PFSK-1 (cell line): ENCODE measurements at regions not wholly inside any gene's neighbourhood (a gene's known extent, or its start where the extent isn't known, plus 50 kb on each side); places are given as distances from the start of the nearest gene placed in this dataset.

Experiments
- FOXP2 ChIP-seq: optimal IDR thresholded peaks from 2 replicates; pipeline ENCODE3; 2011; ENCODE audit warnings: borderline replicate concordance, control low read depth, inconsistent platforms; ENCODE audit not compliant: insufficient read depth; ENCODE audit errors: extremely low read length, extremely low read depth
- POLR2AphosphoS5 ChIP-seq: IDR thresholded peaks from 2 replicates; pipeline ENCODE4 v1.6.1; 2012; ENCODE audit warnings: low read depth, mild to moderate bottlenecking, control low read depth, low read length, moderate library complexity
- SIN3A ChIP-seq: IDR thresholded peaks from 2 replicates; pipeline ENCODE4 v1.6.1; 2012; ENCODE audit warnings: mild to moderate bottlenecking, low read length, moderate library complexity, borderline replicate concordance; ENCODE audit not compliant: insufficient read depth
- TAF1 ChIP-seq: IDR thresholded peaks from 2 replicates; pipeline ENCODE4 v1.6.1; 2012; ENCODE audit warnings: low read length, control low read depth, borderline replicate concordance; ENCODE audit not compliant: insufficient read depth
- TF ChIP-seq, protein P1 (sequence below), 2 experiments: IDR thresholded peaks; 2 replicates each; pipeline versions ENCODE4 v1.6.1 to v1.8.0; 2011 to 2012; ENCODE audit warnings: low read depth in 2 of 2, low read length in 2 of 2, control low read depth in 1 of 2, inconsistent platforms in 1 of 2, mild to moderate bottlenecking in 1 of 2, moderate library complexity in 1 of 2; ENCODE audit not compliant: insufficient read depth in 1 of 2

DNA sequence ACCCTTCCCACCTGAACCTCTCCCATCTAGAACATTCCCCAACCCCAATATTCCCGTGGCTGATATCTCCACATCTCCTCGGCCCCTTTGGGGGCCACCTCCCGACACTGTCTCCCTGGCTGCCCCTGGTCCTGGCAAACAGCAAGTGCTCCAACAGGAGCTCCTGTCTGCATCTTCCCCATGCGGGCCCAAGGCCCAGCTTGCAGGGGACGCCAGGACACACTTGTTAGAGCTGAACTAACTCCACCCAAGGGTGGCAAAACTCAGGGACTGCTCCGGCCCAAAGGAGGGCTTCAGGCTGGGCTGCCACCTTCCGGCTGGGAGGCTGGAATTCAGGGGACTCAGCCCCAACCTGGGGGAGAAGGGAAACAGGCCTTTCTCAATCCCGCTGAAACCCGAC lies 106.6 kb downstream of the NCOR2 start:
- TF ChIP-seq POLR2AphosphoS5 (no peak), FOXP2 (no peak), TAF1 (no peak), SIN3A (no peak)
- TF ChIP-seq, protein P1, sequence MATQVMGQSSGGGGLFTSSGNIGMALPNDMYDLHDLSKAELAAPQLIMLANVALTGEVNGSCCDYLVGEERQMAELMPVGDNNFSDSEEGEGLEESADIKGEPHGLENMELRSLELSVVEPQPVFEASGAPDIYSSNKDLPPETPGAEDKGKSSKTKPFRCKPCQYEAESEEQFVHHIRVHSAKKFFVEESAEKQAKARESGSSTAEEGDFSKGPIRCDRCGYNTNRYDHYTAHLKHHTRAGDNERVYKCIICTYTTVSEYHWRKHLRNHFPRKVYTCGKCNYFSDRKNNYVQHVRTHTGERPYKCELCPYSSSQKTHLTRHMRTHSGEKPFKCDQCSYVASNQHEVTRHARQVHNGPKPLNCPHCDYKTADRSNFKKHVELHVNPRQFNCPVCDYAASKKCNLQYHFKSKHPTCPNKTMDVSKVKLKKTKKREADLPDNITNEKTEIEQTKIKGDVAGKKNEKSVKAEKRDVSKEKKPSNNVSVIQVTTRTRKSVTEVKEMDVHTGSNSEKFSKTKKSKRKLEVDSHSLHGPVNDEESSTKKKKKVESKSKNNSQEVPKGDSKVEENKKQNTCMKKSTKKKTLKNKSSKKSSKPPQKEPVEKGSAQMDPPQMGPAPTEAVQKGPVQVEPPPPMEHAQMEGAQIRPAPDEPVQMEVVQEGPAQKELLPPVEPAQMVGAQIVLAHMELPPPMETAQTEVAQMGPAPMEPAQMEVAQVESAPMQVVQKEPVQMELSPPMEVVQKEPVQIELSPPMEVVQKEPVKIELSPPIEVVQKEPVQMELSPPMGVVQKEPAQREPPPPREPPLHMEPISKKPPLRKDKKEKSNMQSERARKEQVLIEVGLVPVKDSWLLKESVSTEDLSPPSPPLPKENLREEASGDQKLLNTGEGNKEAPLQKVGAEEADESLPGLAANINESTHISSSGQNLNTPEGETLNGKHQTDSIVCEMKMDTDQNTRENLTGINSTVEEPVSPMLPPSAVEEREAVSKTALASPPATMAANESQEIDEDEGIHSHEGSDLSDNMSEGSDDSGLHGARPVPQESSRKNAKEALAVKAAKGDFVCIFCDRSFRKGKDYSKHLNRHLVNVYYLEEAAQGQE (IDR thresholded peaks at IDR 0.05; ENCODE audit: insufficient read depth in 1 of 2, low read depth in 2 of 2, low read length in 2 of 2), result no peak
